Central memory CD8-positive, alpha-beta T cell (primary cell): ENCODE measurements at regions not wholly inside any gene's neighbourhood (a gene's known extent, or its start where the extent isn't known, plus 50 kb on each side); places are given as distances from the start of the nearest gene placed in this dataset.
"Not testable (repeated sequence)": the region's sequence is repeated elsewhere in the genome, so short reads cannot be mapped to it uniquely, and the experiment has no call there.

Experiments used
- ATAC-seq: fragments of 150-1000 bp; cut with Tn5 transposase; replicated peaks from 2 replicates; pipeline ENCODE4 v1.10.0; 2022; ENCODE audit warnings: mild to moderate bottlenecking, moderate FRiP score, moderate number of reproducible peaks; ENCODE audit not compliant: poor library complexity, severe bottlenecking; ENCODE audit errors: extremely low read depth
- DNase-seq, 2 donors: peaks; one replicate each; pipeline ENCODE4 v3.0.0; 2021; ENCODE audit warnings: low spot score in 2 of 2
- H3K27ac Mint-ChIP-seq: one replicate; pipeline ENCODE4 v1.8.0; 2022; ENCODE audit warnings: low read depth, mild to moderate bottlenecking, moderate library complexity, mixed read lengths
- H3K27me3 Mint-ChIP-seq: one replicate; pipeline ENCODE4 v1.8.0; 2022; ENCODE audit warnings: mixed read lengths
- H3K36me3 Mint-ChIP-seq: one replicate; pipeline ENCODE4 v1.8.0; 2022; ENCODE audit warnings: mild to moderate bottlenecking, moderate library complexity, mixed read lengths; ENCODE audit not compliant: insufficient read depth
- H3K4me1 Mint-ChIP-seq: one replicate; pipeline ENCODE4 v1.8.0; 2022; ENCODE audit warnings: mixed read lengths
- H3K4me3 Mint-ChIP-seq: one replicate; pipeline ENCODE4 v1.8.0; 2022; ENCODE audit warnings: mild to moderate bottlenecking, moderate library complexity, mixed read lengths
- H3K9me3 Mint-ChIP-seq: one replicate; pipeline ENCODE4 v1.8.0; 2022; ENCODE audit warnings: mixed read lengths

DNA sequence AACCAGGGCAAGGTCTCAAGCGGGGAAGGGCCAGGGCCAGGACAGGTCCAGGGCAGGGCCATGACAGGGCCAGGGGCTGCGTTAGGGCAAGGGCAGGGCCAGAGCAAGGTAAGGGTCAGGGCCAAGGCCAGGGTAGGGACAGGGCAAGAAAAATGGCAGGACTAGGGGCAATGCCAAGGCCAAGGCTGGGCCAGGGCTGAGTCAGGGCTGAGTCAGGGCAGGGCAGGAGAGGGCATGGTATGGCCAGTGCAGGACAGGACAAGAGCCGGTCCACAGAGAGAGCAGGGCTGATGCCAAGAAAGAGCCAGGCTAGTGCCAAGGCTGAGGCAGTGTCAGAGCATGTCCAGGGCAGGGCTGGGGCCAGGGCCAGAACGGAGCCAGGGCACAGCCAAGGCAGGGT lies 542.5 kb downstream of the TP53TG3F start:
- not testable (repeated sequence) for H3K4me1 Mint-ChIP-seq, DNase-seq, H3K27me3 Mint-ChIP-seq, H3K4me3 Mint-ChIP-seq, H3K9me3 Mint-ChIP-seq, ATAC-seq, H3K27ac Mint-ChIP-seq, H3K36me3 Mint-ChIP-seq

- not testable (repeated sequence) for H3K4me1 Mint-ChIP-seq, ATAC-seq
Observed at GRCh38 chr16:34014841-34015820, 555.7 kb downstream of the TP53TG3F start.

GRCh38 chr16:34018277-34018676 lies 558.9 kb downstream of the TP53TG3F start:
- H3K4me3 Mint-ChIP-seq, H3K27me3 Mint-ChIP-seq, H3K4me1 Mint-ChIP-seq, DNase-seq, ATAC-seq, H3K27ac Mint-ChIP-seq, H3K36me3 Mint-ChIP-seq: not testable (repeated sequence)
- H3K9me3 Mint-ChIP-seq: peaks cover 20% of the 10 kb centered on the region

More at GRCh38 chr16:34014841-34015820, 555.7 kb downstream of the TP53TG3F start:
- H3K27ac Mint-ChIP-seq, H3K4me3 Mint-ChIP-seq, H3K36me3 Mint-ChIP-seq, H3K27me3 Mint-ChIP-seq, DNase-seq: not testable (repeated sequence)
- H3K9me3 Mint-ChIP-seq: peaks cover 13% of the 10 kb centered on the region

- no peak for ATAC-seq
- Mint-ChIP-seq H3K9me3 (peaks cover 29% of the 10 kb centered on the region), H3K27ac (no peak overlapping the region), H3K4me3 (no peak overlapping the region), H3K36me3 (no peaks in the 10 kb centered on the region), H3K27me3 (no peaks in the 10 kb centered on the region), H3K4me1 (no peaks in the 10 kb centered on the region)
- no peak for DNase-seq
Observed at GRCh38 chr16:34050787-34051320, 591.4 kb downstream of the TP53TG3F start.

GRCh38 chr16:34054137-34054536 lies 594.7 kb downstream of the TP53TG3F start:
- Mint-ChIP-seq H3K4me1 (no peaks in the 10 kb centered on the region), H3K36me3 (no peaks in the 10 kb centered on the region), H3K9me3 (peaks cover 16% of the 10 kb centered on the region), H3K27ac (no peak overlapping the region), H3K27me3 (no peaks in the 10 kb centered on the region), H3K4me3 (no peak overlapping the region)
- DNase-seq (no peak), ATAC-seq (no peak)

GRCh38 chr16:34054969-34055368 lies 595.6 kb downstream of the TP53TG3F start:
- Mint-ChIP-seq H3K27ac (no peak overlapping the region), H3K36me3 (no peaks in the 10 kb centered on the region)

DNA sequence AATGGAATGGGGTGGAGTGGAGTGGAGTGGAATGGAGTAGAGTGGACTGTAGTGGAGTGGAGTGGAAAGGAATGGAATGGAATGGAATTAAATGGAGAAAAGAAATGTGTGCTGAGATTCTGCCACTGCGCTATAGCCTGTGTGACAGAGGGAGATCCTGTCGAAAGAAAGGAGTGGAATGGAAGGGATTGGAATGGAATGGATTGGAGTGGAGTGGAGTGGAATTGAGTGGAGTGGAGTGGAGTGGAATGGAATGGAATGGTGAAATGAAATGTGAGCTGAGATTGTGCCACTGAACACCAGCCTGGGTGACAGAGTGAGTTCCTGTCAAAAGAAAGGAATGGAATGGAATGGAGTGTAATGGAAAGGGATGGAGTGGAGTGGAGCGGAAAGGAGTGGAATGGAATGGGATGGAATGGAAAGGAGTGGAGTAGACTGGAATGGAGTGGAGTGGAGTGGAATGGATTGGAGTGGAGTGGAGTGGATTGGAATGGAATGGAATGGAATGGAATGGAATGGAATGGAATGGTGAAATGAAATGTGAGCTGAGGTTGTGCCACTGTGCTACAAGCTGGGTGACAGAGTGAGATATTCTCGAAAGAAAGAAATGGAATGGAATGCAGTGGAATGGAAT lies 603.3 kb downstream of the TP53TG3F start:
- H3K36me3 Mint-ChIP-seq, H3K27ac Mint-ChIP-seq, H3K4me1 Mint-ChIP-seq, H3K27me3 Mint-ChIP-seq, DNase-seq, H3K4me3 Mint-ChIP-seq: not testable (repeated sequence)
- peak; percentile 37 for ATAC-seq
- H3K9me3 Mint-ChIP-seq: peaks cover 43% of the 10 kb centered on the region

More at GRCh38 chr16:34054969-34055368, 595.6 kb downstream of the TP53TG3F start:
- DNase-seq (no peak), ATAC-seq (no peak)
- peaks cover 16% of the 10 kb centered on the region for H3K9me3 Mint-ChIP-seq
- H3K27me3 Mint-ChIP-seq: no peaks in the 10 kb centered on the region
- no peak overlapping the region for H3K4me3 Mint-ChIP-seq
- H3K4me1 Mint-ChIP-seq: no peaks in the 10 kb centered on the region

- H3K27ac Mint-ChIP-seq, H3K27me3 Mint-ChIP-seq, H3K4me1 Mint-ChIP-seq, H3K4me3 Mint-ChIP-seq, DNase-seq, H3K36me3 Mint-ChIP-seq: not testable (repeated sequence)
- peaks cover 43% of the 10 kb centered on the region for H3K9me3 Mint-ChIP-seq
- ATAC-seq: peak; percentile 33
Observed at GRCh38 chr16:34063498-34064157, 604.2 kb downstream of the TP53TG3F start.

DNA sequence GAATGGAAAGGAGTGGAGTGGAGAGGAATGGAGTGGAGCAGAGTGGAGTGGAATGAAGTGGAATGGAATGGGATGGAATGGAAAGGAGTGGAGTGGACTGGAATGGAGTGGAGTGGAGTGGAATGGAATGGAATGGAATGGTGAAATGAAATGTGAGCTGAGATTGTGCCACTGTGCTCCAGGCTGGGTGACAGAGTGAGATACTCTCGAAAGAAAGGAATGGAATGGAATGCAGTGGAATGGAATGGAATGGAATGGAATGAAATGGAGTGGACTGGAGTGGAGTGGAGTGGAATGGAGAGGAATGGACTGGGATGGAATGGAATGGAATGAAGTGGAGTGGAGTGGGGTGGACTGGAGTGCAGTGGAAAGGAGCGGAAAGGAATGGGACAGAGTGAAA lies 605.2 kb downstream of the TP53TG3F start:
- not testable (repeated sequence) for ATAC-seq
- H3K9me3 Mint-ChIP-seq: peaks cover 43% of the 10 kb centered on the region

GRCh38 chr16:34069731-34070130 lies 610.3 kb downstream of the TP53TG3F start:
- H3K9me3 Mint-ChIP-seq: peaks cover 22% of the 10 kb centered on the region
- H3K27me3 Mint-ChIP-seq, ATAC-seq, H3K4me3 Mint-ChIP-seq, DNase-seq, H3K36me3 Mint-ChIP-seq, H3K4me1 Mint-ChIP-seq, H3K27ac Mint-ChIP-seq: not testable (repeated sequence)

More for the DNA sequence above, 605.2 kb downstream of the TP53TG3F start:
- H3K4me1 Mint-ChIP-seq, H3K27me3 Mint-ChIP-seq, H3K36me3 Mint-ChIP-seq, DNase-seq, H3K27ac Mint-ChIP-seq, H3K4me3 Mint-ChIP-seq: not testable (repeated sequence)

DNA sequence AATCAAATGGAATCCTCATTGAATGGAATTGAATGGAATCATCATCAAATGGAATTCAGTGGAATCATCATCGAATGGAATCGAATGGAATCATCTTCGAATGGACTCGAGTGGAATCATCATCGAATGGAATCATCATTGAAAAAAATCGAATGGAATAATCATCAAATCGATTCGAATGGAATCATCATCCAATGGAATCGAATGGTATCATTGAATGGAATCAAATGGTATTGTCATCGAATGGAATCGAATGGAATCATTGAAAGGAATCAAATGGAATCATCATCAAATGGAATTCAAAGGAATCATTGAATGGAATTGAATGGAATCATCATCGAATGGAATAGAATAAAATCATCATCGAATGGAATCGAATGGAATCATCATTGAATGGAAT lies 619.3 kb downstream of the TP53TG3F start:
- Mint-ChIP-seq H3K36me3 (peaks cover 3% of the 10 kb centered on the region), H3K4me1 (no peaks in the 10 kb centered on the region), H3K9me3 (peaks cover 52% of the 10 kb centered on the region), H3K27ac (no peak overlapping the region), H3K4me3 (no peak overlapping the region), H3K27me3 (no peaks in the 10 kb centered on the region)
- ATAC-seq (no peak), DNase-seq (no peak)

GRCh38 chr16:34085038-34085437 lies 625.6 kb downstream of the TP53TG3F start:
- not testable (repeated sequence) for H3K27ac Mint-ChIP-seq, DNase-seq, H3K4me1 Mint-ChIP-seq, H3K4me3 Mint-ChIP-seq, H3K36me3 Mint-ChIP-seq, ATAC-seq, H3K27me3 Mint-ChIP-seq
- peaks cover 49% of the 10 kb centered on the region for H3K9me3 Mint-ChIP-seq
